ENCODE measurements at regions not wholly inside any gene's neighbourhood (a gene's known extent, or its start where the extent isn't known, plus 50 kb on each side); places are given as distances from the start of the nearest gene placed in this dataset.
"Not testable (repeated sequence)": the region's sequence is repeated elsewhere in the genome, so short reads cannot be mapped to it uniquely, and the experiment has no call there.

GRCh38 chr2:125227843-125228392, 1202.8 kb downstream of the CNTNAP5 start:
- no peak for DNase-seq

GRCh38 chr2:125240870-125241269, 1215.8 kb downstream of the CNTNAP5 start:
- DNase-seq = no peak

- DNase-seq = no peak
Measured at GRCh38 chr2:125243074-125243473, 1218.0 kb downstream of the CNTNAP5 start.

- no peak for DNase-seq
Measured at GRCh38 chr2:125254010-125254409, 1228.9 kb downstream of the CNTNAP5 start.

- DNase-seq = no peak
Measured at GRCh38 chr2:125259451-125259850, 1234.4 kb downstream of the CNTNAP5 start.

- DNase-seq = not testable (repeated sequence)
Measured at GRCh38 chr2:125260366-125260930, 1235.4 kb downstream of the CNTNAP5 start.

- no peak for DNase-seq
Measured at GRCh38 chr2:125264453-125264852, 1239.4 kb downstream of the CNTNAP5 start.

GRCh38 chr2:125267683-125268082, 1242.6 kb downstream of the CNTNAP5 start:
- no peak for DNase-seq

GRCh38 chr2:125272651-125273050, 1247.6 kb downstream of the CNTNAP5 start:
- DNase-seq = no peak

- DNase-seq = no peak
Measured at GRCh38 chr2:125274718-125275117, 1249.6 kb downstream of the CNTNAP5 start.

GRCh38 chr2:125280265-125280664, 1255.2 kb downstream of the CNTNAP5 start:
- DNase-seq = no peak

- no peak for DNase-seq
Measured at GRCh38 chr2:125281242-125281641, 1256.2 kb downstream of the CNTNAP5 start.

- no peak for DNase-seq
Measured at GRCh38 chr2:125296742-125297141, 1271.7 kb downstream of the CNTNAP5 start.

- no peak for DNase-seq
Measured at GRCh38 chr2:125310657-125311364, 1285.7 kb downstream of the CNTNAP5 start.

- DNase-seq = no peak
Measured at GRCh38 chr2:125312342-125312741, 1287.3 kb downstream of the CNTNAP5 start.

- no peak for DNase-seq
Measured at GRCh38 chr2:125313806-125314205, 1288.7 kb downstream of the CNTNAP5 start.

GRCh38 chr2:125318740-125319139, 1293.7 kb downstream of the CNTNAP5 start:
- DNase-seq = no peak

GRCh38 chr2:125324273-125324672, 1299.2 kb downstream of the CNTNAP5 start:
- DNase-seq = no peak

- no peak for DNase-seq
Measured at GRCh38 chr2:125330133-125330532, 1305.0 kb downstream of the CNTNAP5 start.

- no peak for DNase-seq
Measured at GRCh38 chr2:125341353-125341752, 1314.6 kb upstream of the GYPC start.

- not testable (repeated sequence) for DNase-seq
Measured at GRCh38 chr2:125353542-125353941, 1302.4 kb upstream of the GYPC start.

GRCh38 chr2:125364192-125364983, 1291.6 kb upstream of the GYPC start:
- DNase-seq = no peak

- DNase-seq = no peak
Measured at GRCh38 chr2:125364984-125365265, 1291.0 kb upstream of the GYPC start.

- no peak for DNase-seq
Measured at GRCh38 chr2:125371867-125372266, 1284.1 kb upstream of the GYPC start.

Measured in NCI-H187 (cell line).